ENCODE measurements at regions not wholly inside any gene's neighbourhood (a gene's known extent, or its start where the extent isn't known, plus 50 kb on each side); places are given as distances from the start of the nearest gene placed in this dataset.

DNA sequence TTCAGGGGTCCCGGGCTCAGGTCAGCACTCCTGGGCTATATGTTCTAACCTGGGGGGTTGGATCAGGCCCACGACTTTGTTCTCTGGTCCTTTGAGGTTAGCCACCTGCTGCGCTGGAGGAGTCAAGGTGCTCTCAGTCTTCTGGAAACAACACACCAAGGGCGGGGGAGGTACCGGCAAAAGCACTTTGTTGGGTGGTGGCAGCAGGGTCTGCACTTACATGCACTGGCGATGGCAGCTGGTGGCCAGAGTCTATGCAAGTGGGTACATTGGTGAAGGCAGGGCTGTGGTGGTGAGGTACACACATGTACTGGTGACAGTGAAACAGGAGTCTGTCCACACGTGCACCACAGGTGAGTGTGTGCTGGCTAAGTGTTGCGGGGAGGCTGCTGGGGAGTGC lies 194.2 kb upstream of the MAGI2 start:
- no peak for TF ChIP-seq POLR2A (IDR thresholded peaks at IDR 0.05)
- TF ChIP-seq, protein P1, sequence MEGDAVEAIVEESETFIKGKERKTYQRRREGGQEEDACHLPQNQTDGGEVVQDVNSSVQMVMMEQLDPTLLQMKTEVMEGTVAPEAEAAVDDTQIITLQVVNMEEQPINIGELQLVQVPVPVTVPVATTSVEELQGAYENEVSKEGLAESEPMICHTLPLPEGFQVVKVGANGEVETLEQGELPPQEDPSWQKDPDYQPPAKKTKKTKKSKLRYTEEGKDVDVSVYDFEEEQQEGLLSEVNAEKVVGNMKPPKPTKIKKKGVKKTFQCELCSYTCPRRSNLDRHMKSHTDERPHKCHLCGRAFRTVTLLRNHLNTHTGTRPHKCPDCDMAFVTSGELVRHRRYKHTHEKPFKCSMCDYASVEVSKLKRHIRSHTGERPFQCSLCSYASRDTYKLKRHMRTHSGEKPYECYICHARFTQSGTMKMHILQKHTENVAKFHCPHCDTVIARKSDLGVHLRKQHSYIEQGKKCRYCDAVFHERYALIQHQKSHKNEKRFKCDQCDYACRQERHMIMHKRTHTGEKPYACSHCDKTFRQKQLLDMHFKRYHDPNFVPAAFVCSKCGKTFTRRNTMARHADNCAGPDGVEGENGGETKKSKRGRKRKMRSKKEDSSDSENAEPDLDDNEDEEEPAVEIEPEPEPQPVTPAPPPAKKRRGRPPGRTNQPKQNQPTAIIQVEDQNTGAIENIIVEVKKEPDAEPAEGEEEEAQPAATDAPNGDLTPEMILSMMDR (IDR thresholded peaks at IDR 0.05): no peak

All from stomach (tissue), 4 donors.